ENCODE measurements at regions not wholly inside any gene's neighbourhood (a gene's known extent, or its start where the extent isn't known, plus 50 kb on each side); places are given as distances from the start of the nearest gene placed in this dataset.

GRCh38 chr6:159342146-159342545 is 172.9 kb downstream of the FNDC1 start:
- in situ Hi-C loops (cut with MboI; ENCODE audit: low pct_unique_long_range_greater_than_20kb, low sequenced_read_pairs, unreplicated experiment), result no loop called here
- no peak for TF ChIP-seq CTCF (IDR thresholded peaks at IDR 0.05; ENCODE audit: extremely low read depth, insufficient read depth, missing control alignments)
- DNase-seq (ENCODE audit: low spot score), result no peak

GRCh38 chr6:159334068-159334467 is 164.9 kb downstream of the FNDC1 start:
- DNase-seq (ENCODE audit: low spot score), result no peak
- TF ChIP-seq CTCF (IDR thresholded peaks at IDR 0.05; ENCODE audit: extremely low read depth, insufficient read depth, missing control alignments), result no peak
- in situ Hi-C loops (cut with MboI; ENCODE audit: low pct_unique_long_range_greater_than_20kb, low sequenced_read_pairs, unreplicated experiment), result no loop called here

- TF ChIP-seq CTCF (IDR thresholded peaks at IDR 0.05; ENCODE audit: extremely low read depth, insufficient read depth, missing control alignments), result no peak
- in situ Hi-C loops (cut with MboI; ENCODE audit: low pct_unique_long_range_greater_than_20kb, low sequenced_read_pairs, unreplicated experiment), result no loop called here
- no peak for DNase-seq (ENCODE audit: low spot score)
These were observed 162.3 kb downstream of the FNDC1 start for GRCh38 chr6:159331451-159331850.

GRCh38 chr6:159329081-159329480 is 159.9 kb downstream of the FNDC1 start:
- no peak for DNase-seq (ENCODE audit: low spot score)
- in situ Hi-C loops (cut with MboI; ENCODE audit: low pct_unique_long_range_greater_than_20kb, low sequenced_read_pairs, unreplicated experiment), result no loop called here
- no peak for TF ChIP-seq CTCF (IDR thresholded peaks at IDR 0.05; ENCODE audit: extremely low read depth, insufficient read depth, missing control alignments)

GRCh38 chr6:159328052-159328451 is 158.9 kb downstream of the FNDC1 start:
- no peak for DNase-seq (ENCODE audit: low spot score)
- in situ Hi-C loops (cut with MboI; ENCODE audit: low pct_unique_long_range_greater_than_20kb, low sequenced_read_pairs, unreplicated experiment), result no loop called here
- TF ChIP-seq CTCF (IDR thresholded peaks at IDR 0.05; ENCODE audit: extremely low read depth, insufficient read depth, missing control alignments), result no peak

GRCh38 chr6:159325476-159325875 is 156.3 kb downstream of the FNDC1 start:
- TF ChIP-seq CTCF (IDR thresholded peaks at IDR 0.05; ENCODE audit: extremely low read depth, insufficient read depth, missing control alignments), result no peak
- in situ Hi-C loops (cut with MboI; ENCODE audit: low pct_unique_long_range_greater_than_20kb, low sequenced_read_pairs, unreplicated experiment), result no loop called here
- no peak for DNase-seq (ENCODE audit: low spot score)

- no peak for DNase-seq (ENCODE audit: low spot score)
- in situ Hi-C loops (cut with MboI; ENCODE audit: low pct_unique_long_range_greater_than_20kb, low sequenced_read_pairs, unreplicated experiment), result no loop called here
These were observed 155.4 kb downstream of the FNDC1 start for GRCh38 chr6:159324596-159324995.

More at GRCh38 chr6:159324596-159324995, 155.4 kb downstream of the FNDC1 start:
- no peak for TF ChIP-seq CTCF (IDR thresholded peaks at IDR 0.05; ENCODE audit: extremely low read depth, insufficient read depth, missing control alignments)

All from GM13977 (cell line).